ENCODE measurements at regions not wholly inside any gene's neighbourhood (a gene's known extent, or its start where the extent isn't known, plus 50 kb on each side); places are given as distances from the start of the nearest gene placed in this dataset.

- no peaks in the 10 kb centered on the region for H3K9me3 Mint-ChIP-seq
- no peak overlapping the region for H3K27ac Mint-ChIP-seq
- no peaks in the 10 kb centered on the region for H3K36me3 Mint-ChIP-seq
- peaks cover 6% of the 10 kb centered on the region for H3K27me3 Mint-ChIP-seq
- no peak for DNase-seq
- no peak overlapping the region for H3K4me3 Mint-ChIP-seq
- H3K4me1 Mint-ChIP-seq = no peaks in the 10 kb centered on the region
- POLR2A ChIA-PET = no interaction called here
- ATAC-seq (ENCODE audit: low read depth) = no peak
Observed at GRCh38 chr21:36548866-36549265, 68.9 kb upstream of the CLDN14 start.

DNA sequence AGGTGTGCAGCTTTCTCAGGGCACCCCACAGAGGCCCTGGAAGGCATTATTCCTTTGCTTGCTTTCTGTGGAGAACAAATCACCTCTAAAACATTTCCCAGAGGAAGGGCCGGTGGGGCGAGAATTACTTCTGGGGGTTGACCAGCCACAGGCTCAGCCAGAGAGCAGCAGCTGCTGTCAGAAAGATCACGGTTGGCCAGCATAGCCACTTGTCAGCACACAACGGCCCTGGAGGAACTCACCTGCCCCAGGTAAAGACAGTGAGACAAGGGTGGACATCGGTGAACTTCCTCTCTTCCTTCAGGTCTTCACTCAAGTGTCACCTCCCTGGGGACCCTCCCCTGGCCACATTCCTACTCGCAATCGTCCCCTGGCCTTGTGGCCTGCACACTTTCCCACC lies 69.5 kb upstream of the CLDN14 start:
- no peaks in the 10 kb centered on the region for H3K4me1 Mint-ChIP-seq
- ATAC-seq (ENCODE audit: low read depth) (no peak), DNase-seq (no peak)
- no peaks in the 10 kb centered on the region for H3K36me3 Mint-ChIP-seq
- POLR2A ChIA-PET = no interaction called here
- H3K9me3 Mint-ChIP-seq = no peaks in the 10 kb centered on the region
- H3K27ac Mint-ChIP-seq = no peak overlapping the region
- no peak overlapping the region for H3K4me3 Mint-ChIP-seq
- peaks cover 4% of the 10 kb centered on the region for H3K27me3 Mint-ChIP-seq

- H3K36me3 Mint-ChIP-seq = no peaks in the 10 kb centered on the region
- H3K4me3 Mint-ChIP-seq = no peak overlapping the region
- no peaks in the 10 kb centered on the region for H3K4me1 Mint-ChIP-seq
- H3K27ac Mint-ChIP-seq = no peak overlapping the region
- H3K9me3 Mint-ChIP-seq = no peaks in the 10 kb centered on the region
- POLR2A ChIA-PET = no interaction called here
- H3K27me3 Mint-ChIP-seq = no peaks in the 10 kb centered on the region
- no peak for DNase-seq
- ATAC-seq (ENCODE audit: low read depth) = no peak
Observed at GRCh38 chr21:36550761-36551160, 70.8 kb upstream of the CLDN14 start.

DNA sequence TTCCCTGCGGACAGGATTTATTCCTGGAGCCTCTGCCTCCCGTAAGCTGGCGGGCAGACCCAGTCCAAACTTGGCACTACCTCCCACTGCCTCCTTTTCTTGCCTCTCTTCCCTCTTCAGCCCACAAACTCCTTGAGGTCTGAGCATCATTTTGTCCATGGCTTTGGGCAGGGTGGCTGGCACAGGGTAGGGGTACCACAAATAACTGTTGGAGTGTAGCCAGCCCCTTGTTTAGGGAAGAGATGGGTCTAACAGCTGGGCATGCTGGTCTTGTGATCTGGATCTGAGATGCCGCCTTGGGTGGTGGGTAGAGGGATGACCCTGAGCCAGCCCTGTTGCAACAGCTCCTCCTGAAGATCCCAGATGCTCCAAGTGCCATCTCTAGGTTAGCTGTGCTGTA lies 71.4 kb upstream of the CLDN14 start:
- no peak for ATAC-seq (ENCODE audit: low read depth)
- H3K27me3 Mint-ChIP-seq = no peaks in the 10 kb centered on the region
- POLR2A ChIA-PET = no interaction called here
- no peaks in the 10 kb centered on the region for H3K36me3 Mint-ChIP-seq
- H3K9me3 Mint-ChIP-seq = no peaks in the 10 kb centered on the region
- H3K4me1 Mint-ChIP-seq = no peaks in the 10 kb centered on the region
- H3K4me3 Mint-ChIP-seq = no peak overlapping the region
- no peak for DNase-seq
- no peak overlapping the region for H3K27ac Mint-ChIP-seq

DNA sequence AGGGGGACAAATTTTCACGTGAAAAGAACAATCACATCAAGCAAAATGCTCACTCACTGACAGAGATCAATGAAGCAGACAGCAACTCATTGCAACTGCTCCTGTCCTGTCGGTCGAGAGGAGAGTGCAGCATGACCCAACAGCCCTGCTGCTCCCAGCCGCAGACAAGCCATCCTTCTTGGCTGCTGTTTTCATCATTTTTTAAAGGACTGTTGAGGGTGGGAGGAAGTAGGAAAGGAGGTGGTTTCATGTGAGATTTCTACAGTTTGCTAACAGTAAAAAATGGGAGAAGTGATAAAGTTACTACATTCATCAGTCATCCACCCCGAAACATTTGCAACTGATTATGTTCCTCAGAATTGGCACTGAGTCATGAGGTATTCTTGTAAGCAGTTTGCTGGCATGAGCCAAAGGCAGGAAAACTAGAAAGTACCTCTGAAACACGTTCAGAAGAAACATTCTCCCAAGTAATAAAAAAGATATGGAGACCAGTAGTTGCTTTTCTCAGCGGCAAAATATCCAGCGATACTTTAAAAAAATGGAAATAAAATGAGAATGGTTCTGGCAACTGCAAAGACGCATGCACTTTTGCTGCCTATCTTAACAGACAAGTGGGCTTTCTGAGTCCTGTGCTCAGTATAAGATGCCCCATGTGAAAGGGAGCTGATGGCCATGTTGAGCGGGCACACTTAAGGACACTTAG lies 72.0 kb upstream of the CLDN14 start:
- POLR2A ChIA-PET = no interaction called here
- no peak for ATAC-seq (ENCODE audit: low read depth)
- no peak overlapping the region for H3K4me3 Mint-ChIP-seq

GRCh38 chr21:36552434-36552785 lies 72.5 kb upstream of the CLDN14 start:
- no peak for DNase-seq
- H3K36me3 Mint-ChIP-seq = no peaks in the 10 kb centered on the region
- H3K9me3 Mint-ChIP-seq = no peaks in the 10 kb centered on the region
- ATAC-seq (ENCODE audit: low read depth) = no peak
- no peak overlapping the region for H3K27ac Mint-ChIP-seq
- no peak overlapping the region for H3K4me3 Mint-ChIP-seq
- no peaks in the 10 kb centered on the region for H3K27me3 Mint-ChIP-seq
- no peaks in the 10 kb centered on the region for H3K4me1 Mint-ChIP-seq
- POLR2A ChIA-PET = no interaction called here

More for the DNA sequence above, 72.0 kb upstream of the CLDN14 start:
- Mint-ChIP-seq H3K9me3 (no peaks in the 10 kb centered on the region), H3K27me3 (no peaks in the 10 kb centered on the region), H3K27ac (no peak overlapping the region), H3K36me3 (no peaks in the 10 kb centered on the region), H3K4me1 (no peaks in the 10 kb centered on the region)
- no peak for DNase-seq

- DNase-seq (no peak), ATAC-seq (ENCODE audit: low read depth) (no peak)
- peaks cover 2% of the 10 kb centered on the region for H3K27me3 Mint-ChIP-seq
- H3K27ac Mint-ChIP-seq = no peak overlapping the region
- H3K36me3 Mint-ChIP-seq = no peaks in the 10 kb centered on the region
- POLR2A ChIA-PET = no interaction called here
- no peak overlapping the region for H3K4me3 Mint-ChIP-seq
- H3K4me1 Mint-ChIP-seq = no peaks in the 10 kb centered on the region
- no peaks in the 10 kb centered on the region for H3K9me3 Mint-ChIP-seq
Observed at GRCh38 chr21:36553406-36553805, 73.5 kb upstream of the CLDN14 start.

DNA sequence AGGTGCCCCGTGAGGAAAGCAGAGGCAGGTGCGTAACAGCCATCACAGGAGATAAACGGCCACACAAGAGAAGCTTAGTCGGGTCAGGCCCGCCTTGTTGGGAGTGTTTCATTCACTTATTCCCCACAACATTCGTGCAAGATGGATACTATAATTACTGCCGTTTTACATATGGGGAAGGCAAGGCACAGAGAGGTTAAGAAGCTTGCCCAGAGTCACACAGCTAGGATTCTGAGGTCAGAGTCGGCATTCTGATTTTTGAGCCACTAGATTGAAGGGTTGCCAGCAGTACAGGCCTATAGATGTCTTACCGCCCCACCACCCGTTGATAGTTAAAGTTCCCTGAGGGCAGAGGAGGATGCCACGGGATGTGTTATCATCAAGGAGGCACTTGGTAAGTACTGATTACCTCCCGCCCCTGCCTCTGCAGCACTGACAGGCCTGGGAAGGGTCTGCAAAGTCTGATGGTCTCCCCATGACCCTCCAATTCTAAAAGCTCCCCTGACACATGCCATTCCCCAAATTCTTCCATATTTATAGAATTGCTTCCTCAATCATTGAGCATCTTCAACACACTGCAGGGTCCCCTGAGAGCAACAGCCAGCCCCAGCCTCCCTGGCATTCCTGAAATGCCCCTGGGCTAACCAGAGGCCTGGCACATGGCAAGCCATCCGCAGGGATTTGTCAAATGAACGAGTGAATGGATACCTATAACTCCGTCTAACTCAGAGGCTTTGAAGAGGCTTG lies 74.7 kb upstream of the CLDN14 start:
- no peaks in the 10 kb centered on the region for H3K9me3 Mint-ChIP-seq
- DNase-seq (no peak), ATAC-seq (ENCODE audit: low read depth) (no peak)
- POLR2A ChIA-PET = no interaction called here
- H3K27ac Mint-ChIP-seq = no peak overlapping the region
- H3K4me3 Mint-ChIP-seq = no peak overlapping the region
- no peaks in the 10 kb centered on the region for H3K36me3 Mint-ChIP-seq
- peaks cover 7% of the 10 kb centered on the region for H3K27me3 Mint-ChIP-seq
- H3K4me1 Mint-ChIP-seq = no peaks in the 10 kb centered on the region

DNA sequence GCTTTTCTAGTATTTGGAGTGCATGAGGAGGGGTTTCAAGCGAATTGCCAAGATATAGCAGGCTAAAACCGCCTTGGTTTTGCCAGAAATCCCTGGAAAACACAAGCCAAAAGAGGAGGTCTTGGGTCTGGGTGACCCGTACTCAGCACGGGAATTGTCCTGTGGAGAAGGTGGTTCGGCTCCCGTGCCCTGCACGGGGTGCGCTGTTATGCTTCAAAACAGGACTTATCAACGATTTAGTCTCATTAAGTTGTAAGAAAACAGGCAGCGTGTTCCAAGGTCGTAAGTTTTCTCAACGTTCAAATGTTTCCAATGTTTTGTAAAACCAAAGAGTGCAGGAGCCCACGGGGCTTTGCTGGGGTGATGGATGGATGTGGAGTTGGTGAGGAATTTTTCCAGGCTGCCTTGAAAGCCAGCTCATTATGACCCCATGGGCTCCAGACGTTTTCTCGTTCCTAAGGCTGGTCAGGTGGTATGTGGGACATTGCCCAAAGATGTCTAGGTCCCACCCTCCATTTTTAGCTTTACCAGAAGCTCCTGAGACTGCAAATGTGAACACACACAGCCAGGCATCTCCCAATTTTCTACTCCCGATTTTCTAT lies 75.4 kb upstream of the CLDN14 start:
- Mint-ChIP-seq H3K36me3 (no peaks in the 10 kb centered on the region), H3K27ac (no peak overlapping the region), H3K4me1 (no peaks in the 10 kb centered on the region), H3K4me3 (no peak overlapping the region), H3K27me3 (peaks cover 10% of the 10 kb centered on the region), H3K9me3 (no peaks in the 10 kb centered on the region)
- POLR2A ChIA-PET = no interaction called here
- DNase-seq (no peak), ATAC-seq (ENCODE audit: low read depth) (no peak)

DNA sequence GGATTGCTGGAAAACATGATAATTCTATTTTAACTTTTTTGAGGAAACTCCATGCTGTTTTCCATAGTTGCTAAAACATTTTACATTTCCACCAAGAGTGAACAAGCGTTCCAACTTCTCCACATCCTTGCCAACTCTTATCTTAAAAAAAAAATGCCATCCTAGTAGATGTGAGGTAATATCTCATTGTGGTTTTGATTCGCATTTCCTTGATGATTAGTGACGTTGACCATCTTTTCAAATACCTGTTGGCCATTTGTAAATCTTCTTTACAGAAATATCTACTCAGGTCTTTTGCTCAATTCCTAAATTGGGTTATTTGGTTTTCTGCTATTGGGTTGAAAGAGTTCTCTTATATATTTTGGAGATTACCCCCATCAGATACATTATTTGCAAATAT lies 77.4 kb upstream of the CLDN14 start:
- peaks cover 17% of the 10 kb centered on the region for H3K27me3 Mint-ChIP-seq
- no peak for DNase-seq
- no peak for ATAC-seq (ENCODE audit: low read depth)
- no peaks in the 10 kb centered on the region for H3K9me3 Mint-ChIP-seq
- peaks cover 3% of the 10 kb centered on the region for H3K4me1 Mint-ChIP-seq
- H3K36me3 Mint-ChIP-seq = no peaks in the 10 kb centered on the region
- no peak overlapping the region for H3K27ac Mint-ChIP-seq
- POLR2A ChIA-PET = no interaction called here
- no peak overlapping the region for H3K4me3 Mint-ChIP-seq

DNA sequence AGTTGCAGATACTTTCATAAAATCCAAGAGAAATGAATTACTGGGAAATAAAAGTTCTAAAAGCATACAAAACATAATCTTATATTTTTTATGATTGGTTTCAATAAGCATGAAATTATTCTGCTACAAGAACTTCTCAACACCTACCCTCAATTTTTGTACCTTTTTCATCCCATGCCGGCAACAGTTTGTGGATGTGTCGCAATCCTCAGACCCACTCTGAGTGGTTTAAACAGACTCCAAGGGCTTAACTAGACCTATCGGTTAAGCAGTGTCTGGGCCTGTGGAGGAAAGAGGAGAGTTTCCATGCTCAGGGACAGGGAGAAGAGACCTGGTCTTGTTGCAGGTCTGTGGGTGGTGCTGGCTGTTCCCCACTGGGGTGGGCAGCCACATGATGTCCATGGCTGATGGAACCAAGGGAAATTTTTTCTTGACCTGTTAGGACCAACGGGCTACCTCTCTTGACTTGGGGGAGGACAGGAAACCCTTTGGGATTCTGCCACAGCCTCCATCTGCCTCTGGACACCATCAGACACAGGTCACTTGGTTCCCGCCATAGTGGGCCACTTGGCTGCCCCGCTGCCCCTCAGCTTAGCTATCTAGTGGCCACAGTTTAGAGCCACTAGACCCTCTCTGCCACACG lies 81.1 kb upstream of the CLDN14 start:
- peaks cover 19% of the 10 kb centered on the region for H3K27me3 Mint-ChIP-seq
- H3K4me1 Mint-ChIP-seq = peaks cover 4% of the 10 kb centered on the region
- no peak overlapping the region for H3K4me3 Mint-ChIP-seq
- no peaks in the 10 kb centered on the region for H3K9me3 Mint-ChIP-seq
- H3K36me3 Mint-ChIP-seq = no peaks in the 10 kb centered on the region
- ATAC-seq (ENCODE audit: low read depth) (no peak), DNase-seq (no peak)
- no peak overlapping the region for H3K27ac Mint-ChIP-seq
- POLR2A ChIA-PET = no interaction called here

GRCh38 chr21:36563341-36563926 lies 83.5 kb upstream of the CLDN14 start:
- H3K4me3 Mint-ChIP-seq = no peak overlapping the region
- H3K27ac Mint-ChIP-seq = no peak overlapping the region
- DNase-seq = no peak
- no peaks in the 10 kb centered on the region for H3K9me3 Mint-ChIP-seq
- H3K36me3 Mint-ChIP-seq = no peaks in the 10 kb centered on the region
- peaks cover 18% of the 10 kb centered on the region for H3K27me3 Mint-ChIP-seq
- no peak for ATAC-seq (ENCODE audit: low read depth)
- POLR2A ChIA-PET = no interaction called here
- peaks cover 4% of the 10 kb centered on the region for H3K4me1 Mint-ChIP-seq

DNA sequence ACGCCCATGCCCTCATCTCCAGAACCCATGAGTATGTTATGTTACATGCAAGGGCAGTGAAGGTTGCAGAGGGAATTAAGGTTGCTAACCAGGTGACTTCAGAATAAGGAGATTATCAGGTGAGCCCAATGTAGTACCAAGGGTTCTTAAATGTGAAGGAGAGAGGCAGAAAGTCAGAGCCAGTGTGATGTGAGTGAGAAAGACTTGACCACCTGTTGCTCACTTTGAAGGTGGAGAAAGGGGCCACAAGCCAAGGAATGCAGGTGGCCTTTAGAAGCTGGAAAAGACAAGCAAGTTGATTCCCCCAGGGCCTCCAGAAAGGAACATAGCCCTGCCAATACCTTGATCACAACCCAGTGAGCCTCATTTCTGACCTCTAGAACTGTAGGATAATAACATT lies 84.7 kb upstream of the CLDN14 start:
- no peak overlapping the region for H3K27ac Mint-ChIP-seq

More for the DNA sequence above, 84.7 kb upstream of the CLDN14 start:
- DNase-seq (no peak), ATAC-seq (ENCODE audit: low read depth) (no peak)
- no peak overlapping the region for H3K4me3 Mint-ChIP-seq
- peaks cover 13% of the 10 kb centered on the region for H3K27me3 Mint-ChIP-seq
- H3K9me3 Mint-ChIP-seq = no peaks in the 10 kb centered on the region
- peaks cover 4% of the 10 kb centered on the region for H3K4me1 Mint-ChIP-seq
- POLR2A ChIA-PET = no interaction called here
- no peaks in the 10 kb centered on the region for H3K36me3 Mint-ChIP-seq
